Omental fat pad (tissue), 3 donors: ENCODE measurements at regions not wholly inside any gene's neighbourhood (a gene's known extent, or its start where the extent isn't known, plus 50 kb on each side); places are given as distances from the start of the nearest gene placed in this dataset.
"Not testable (repeated sequence)": the region's sequence is repeated elsewhere in the genome, so short reads cannot be mapped to it uniquely, and the experiment has no call there.

Source experiments
- ATAC-seq: fragments of 150-250 bp; one replicate; pipeline ENCODE4 v1.9.1; 2016; ENCODE audit warnings: mild to moderate bottlenecking, moderate library complexity; ENCODE audit not compliant: low FRiP score
- DNase-seq: peaks from one replicate; pipeline ENCODE4 v3.0.0-alpha.2; 2019; ENCODE audit warnings: low spot score
- TF ChIP-seq, protein P1 (sequence below), 3 donors: fragments of 450-650 bp; IDR thresholded peaks; one replicate each; pipeline ENCODE4 v1.5.1; 2016 to 2017; ENCODE audit warnings: antibody characterized with exemption in 3 of 3, mild to moderate bottlenecking in 3 of 3, moderate library complexity in 2 of 3

- DNase-seq = no peak
- ATAC-seq = no peak
- TF ChIP-seq, protein P1, sequence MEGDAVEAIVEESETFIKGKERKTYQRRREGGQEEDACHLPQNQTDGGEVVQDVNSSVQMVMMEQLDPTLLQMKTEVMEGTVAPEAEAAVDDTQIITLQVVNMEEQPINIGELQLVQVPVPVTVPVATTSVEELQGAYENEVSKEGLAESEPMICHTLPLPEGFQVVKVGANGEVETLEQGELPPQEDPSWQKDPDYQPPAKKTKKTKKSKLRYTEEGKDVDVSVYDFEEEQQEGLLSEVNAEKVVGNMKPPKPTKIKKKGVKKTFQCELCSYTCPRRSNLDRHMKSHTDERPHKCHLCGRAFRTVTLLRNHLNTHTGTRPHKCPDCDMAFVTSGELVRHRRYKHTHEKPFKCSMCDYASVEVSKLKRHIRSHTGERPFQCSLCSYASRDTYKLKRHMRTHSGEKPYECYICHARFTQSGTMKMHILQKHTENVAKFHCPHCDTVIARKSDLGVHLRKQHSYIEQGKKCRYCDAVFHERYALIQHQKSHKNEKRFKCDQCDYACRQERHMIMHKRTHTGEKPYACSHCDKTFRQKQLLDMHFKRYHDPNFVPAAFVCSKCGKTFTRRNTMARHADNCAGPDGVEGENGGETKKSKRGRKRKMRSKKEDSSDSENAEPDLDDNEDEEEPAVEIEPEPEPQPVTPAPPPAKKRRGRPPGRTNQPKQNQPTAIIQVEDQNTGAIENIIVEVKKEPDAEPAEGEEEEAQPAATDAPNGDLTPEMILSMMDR (IDR thresholded peaks at IDR 0.05) = no peak
These were observed 1068.2 kb downstream of the GLUD2 start for GRCh38 chrX:122115604-122116003.

- ATAC-seq (no peak), DNase-seq (no peak)
- TF ChIP-seq, protein P1 (IDR thresholded peaks at IDR 0.05) = no peak
These were observed 1064.7 kb upstream of the GRIA3 start for GRCh38 chrX:122119361-122119760.

DNA sequence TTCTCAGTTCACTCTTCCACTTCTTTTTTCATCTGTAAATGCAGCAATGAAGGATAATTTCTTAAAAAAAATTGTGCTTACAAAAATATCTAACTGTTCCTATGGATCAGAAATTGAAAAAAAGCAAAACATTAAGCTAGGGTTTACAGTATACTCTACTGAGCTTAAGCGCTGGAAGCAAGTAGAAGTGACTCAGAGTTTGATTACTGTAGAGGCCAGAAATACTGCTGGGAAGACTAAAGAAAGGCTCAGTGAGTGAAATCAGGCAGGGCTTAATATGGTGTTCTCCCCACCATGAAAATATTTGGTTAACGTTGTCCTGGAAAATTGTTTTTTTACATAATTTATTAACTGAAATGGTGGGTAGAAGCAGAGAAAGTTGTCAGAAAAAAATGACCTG, 1061.8 kb upstream of the GRIA3 start:
- TF ChIP-seq, protein P1 (IDR thresholded peaks at IDR 0.05) = no peak
- ATAC-seq (no peak), DNase-seq (no peak)

GRCh38 chrX:122133478-122133877, 1050.6 kb upstream of the GRIA3 start:
- DNase-seq = no peak
- TF ChIP-seq, protein P1 (IDR thresholded peaks at IDR 0.05) = no peak
- ATAC-seq = no peak

- TF ChIP-seq, protein P1 (IDR thresholded peaks at IDR 0.05) = no peak
- ATAC-seq (no peak), DNase-seq (no peak)
These were observed 1049.8 kb upstream of the GRIA3 start for GRCh38 chrX:122134291-122134690.

- TF ChIP-seq, protein P1 (IDR thresholded peaks at IDR 0.05) = no peak
- ATAC-seq = no peak
- no peak for DNase-seq
These were observed 1049.0 kb upstream of the GRIA3 start for GRCh38 chrX:122135070-122135469.

DNA sequence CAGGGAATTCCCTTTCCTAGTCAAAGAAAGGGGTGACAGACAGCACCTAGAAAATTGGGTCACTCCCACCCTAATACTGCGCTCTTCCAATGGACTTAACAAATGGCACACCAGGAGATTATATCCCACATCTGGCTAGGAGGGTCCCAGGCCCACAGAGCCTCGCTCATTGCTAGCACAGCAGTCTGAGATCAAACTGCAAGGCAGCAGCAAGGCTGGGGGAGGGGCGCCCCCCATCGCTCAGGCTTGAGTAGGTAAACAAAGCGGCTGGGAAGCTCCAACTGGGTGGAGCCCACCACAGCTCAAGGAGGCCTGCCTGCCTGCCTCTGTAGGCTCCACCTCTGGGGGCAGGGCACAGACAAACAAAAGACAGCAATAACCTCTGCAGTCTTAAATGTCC, 1043.9 kb upstream of the GRIA3 start:
- DNase-seq, ATAC-seq: not testable (repeated sequence)

DNA sequence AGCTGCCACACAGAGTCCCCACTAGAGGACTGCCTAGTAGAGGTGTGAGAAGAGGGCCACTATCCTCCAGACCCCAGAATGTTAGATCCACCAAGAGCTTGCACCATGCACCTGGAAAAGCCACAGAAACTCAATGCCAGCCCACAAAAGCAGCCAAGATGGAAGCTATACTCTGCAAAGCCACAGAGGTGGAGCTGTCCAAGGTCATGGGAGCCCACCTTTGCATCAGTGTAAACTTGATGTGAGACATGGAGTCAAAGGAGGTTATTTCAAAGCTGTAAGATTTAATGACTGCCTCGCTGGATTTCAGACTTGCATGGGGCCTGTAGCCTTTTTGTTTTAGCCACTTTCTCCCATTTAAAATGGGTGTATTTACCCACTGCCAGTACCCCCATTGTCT, 1030.1 kb upstream of the GRIA3 start:
- no peak for ATAC-seq
- DNase-seq = no peak
- TF ChIP-seq, protein P1 (IDR thresholded peaks at IDR 0.05) = no peak
